COLO668 (cell line): ENCODE measurements at regions not wholly inside any gene's neighbourhood (a gene's known extent, or its start where the extent isn't known, plus 50 kb on each side); places are given as distances from the start of the nearest gene placed in this dataset.

Experiments
- DNase-seq: peaks from one replicate; lab custom pipeline; 2025; ENCODE audit not compliant: unreplicated experiment; lab: John Stamatoyannopoulos, UW

- no peak for DNase-seq
These were observed 658.7 kb downstream of the SLITRK1 start for GRCh38 chr13:83223546-83223945.

- DNase-seq, result no peak
These were observed 660.4 kb downstream of the SLITRK1 start for GRCh38 chr13:83221813-83222241.

- DNase-seq, result no peak
These were observed 661.0 kb downstream of the SLITRK1 start for GRCh38 chr13:83221256-83221655.

DNA sequence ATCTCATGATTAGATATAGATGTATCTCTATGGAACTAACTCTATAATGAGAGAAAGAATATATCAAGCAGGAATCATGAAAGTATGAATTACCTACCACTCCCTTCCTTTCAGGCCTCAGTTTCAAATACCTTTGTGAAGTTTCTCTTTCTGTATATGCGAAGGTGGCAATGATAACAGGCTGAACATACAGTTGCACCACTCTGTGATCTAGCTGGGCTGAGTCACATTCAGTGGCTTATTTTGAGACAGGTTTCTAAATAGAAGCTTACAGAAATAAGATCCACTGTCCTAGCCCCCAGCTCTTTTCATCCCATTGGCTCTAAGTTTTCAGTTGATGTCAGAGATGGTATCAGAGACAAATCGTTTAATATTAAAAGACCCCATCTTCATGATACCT lies 662.0 kb downstream of the SLITRK1 start:
- no peak for DNase-seq

DNA sequence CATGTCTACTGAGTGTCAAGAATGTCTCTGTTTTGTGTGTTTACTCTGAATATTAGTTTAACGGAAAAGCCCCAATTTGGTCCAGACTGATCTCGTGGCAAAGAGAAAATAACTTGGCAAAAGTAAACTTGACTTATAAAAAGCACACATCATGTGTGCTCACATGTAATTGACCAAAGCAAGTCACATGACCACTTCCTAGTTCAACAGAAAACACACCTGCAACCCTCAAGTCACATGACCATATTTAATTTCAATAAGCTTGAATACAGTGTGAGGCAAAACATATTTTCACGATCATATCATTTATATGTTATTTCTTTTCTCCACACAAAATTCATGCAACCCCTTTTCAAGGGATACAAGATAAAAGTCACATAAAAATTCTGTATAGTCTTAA lies 662.4 kb downstream of the SLITRK1 start:
- DNase-seq, result no peak

GRCh38 chr13:83216479-83217245 lies 665.6 kb downstream of the SLITRK1 start:
- no peak for DNase-seq

GRCh38 chr13:83215627-83216026 lies 666.6 kb downstream of the SLITRK1 start:
- no peak for DNase-seq

DNA sequence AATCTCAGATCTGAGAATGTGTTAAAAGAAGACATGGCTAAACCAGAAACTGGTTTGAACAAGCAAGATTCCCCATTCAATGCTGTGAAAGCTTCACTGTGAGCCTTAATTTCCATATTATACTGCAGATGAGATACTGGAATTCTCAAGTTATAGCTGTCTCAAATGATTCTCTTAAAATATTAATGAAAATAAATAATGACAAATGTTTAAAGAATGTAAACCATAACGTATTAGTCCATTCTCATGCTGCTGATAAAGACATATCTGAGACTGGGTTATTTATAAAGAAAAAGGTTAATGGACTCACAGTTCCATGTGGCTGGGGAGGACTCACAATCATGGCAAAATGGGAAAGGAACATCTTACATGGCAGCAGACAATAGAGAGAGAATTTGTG lies 667.8 kb downstream of the SLITRK1 start:
- DNase-seq, result no peak

GRCh38 chr13:83211301-83211700 lies 671.0 kb downstream of the SLITRK1 start:
- no peak for DNase-seq

- no peak for DNase-seq
These were observed 677.4 kb downstream of the SLITRK1 start for GRCh38 chr13:83204886-83205285.

DNA sequence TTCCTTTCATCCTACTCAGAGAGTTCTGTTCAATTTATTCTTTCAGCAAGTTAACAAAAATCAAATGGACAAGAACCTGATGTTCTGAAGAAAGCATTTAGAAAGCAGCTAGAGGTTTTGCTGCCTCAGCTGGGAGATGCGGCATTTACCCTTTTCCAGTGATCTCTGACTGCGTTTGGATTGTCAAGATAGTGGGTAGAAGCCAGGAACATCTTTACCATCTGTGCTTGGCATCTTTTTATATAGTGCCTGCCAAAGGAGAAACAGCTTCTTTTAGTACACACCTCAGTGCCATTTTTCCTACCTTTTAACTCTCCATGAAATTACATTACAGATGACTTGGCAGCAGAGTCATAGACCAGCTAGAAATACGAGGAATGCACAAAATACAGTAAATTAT lies 680.8 kb downstream of the SLITRK1 start:
- no peak for DNase-seq

GRCh38 chr13:83197316-83197715 lies 685.0 kb downstream of the SLITRK1 start:
- DNase-seq, result no peak

DNA sequence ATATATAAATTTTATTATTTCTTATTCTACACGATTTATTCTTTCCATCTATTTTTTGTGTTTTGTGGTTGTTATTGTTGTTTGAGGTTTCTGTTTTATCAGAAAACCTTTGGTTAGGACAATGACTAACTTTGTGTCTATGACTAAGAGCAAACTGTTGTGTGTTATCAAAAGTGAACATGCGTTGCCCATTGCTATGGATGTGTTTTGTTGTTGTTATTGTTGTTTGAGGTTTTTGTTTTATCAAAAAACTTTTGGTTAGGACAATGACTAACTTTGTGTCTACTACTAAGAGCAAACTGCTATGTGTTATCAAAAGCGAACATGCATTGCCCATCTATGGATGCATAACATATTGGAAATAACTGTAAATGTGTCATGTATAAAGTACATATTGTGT lies 692.3 kb downstream of the SLITRK1 start:
- no peak for DNase-seq

DNA sequence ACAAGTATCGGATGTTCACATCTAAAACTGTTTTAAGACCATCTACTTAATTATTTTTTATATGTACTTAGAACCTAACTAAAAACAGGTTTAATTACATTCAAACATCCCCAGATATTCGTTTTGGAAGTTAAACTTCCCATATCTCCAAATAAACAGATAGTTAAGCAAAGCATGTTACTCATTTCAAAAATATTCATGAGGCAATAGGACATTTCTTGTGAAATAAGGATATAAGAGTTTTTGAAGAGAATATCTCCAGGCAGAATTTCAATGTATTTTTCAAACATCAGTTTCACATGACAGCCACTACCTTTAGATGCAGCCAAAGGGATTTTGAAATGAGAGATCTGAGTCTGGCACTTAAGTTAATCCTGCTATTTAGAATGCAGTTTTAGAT lies 697.5 kb downstream of the SLITRK1 start:
- DNase-seq, result no peak

- DNase-seq, result no peak
These were observed 698.2 kb downstream of the SLITRK1 start for GRCh38 chr13:83184150-83184475.

GRCh38 chr13:83183439-83184149 lies 698.7 kb downstream of the SLITRK1 start:
- DNase-seq, result no peak

GRCh38 chr13:83182845-83183244 lies 699.4 kb downstream of the SLITRK1 start:
- no peak for DNase-seq

GRCh38 chr13:83178008-83178407 lies 704.3 kb downstream of the SLITRK1 start:
- DNase-seq, result no peak

DNA sequence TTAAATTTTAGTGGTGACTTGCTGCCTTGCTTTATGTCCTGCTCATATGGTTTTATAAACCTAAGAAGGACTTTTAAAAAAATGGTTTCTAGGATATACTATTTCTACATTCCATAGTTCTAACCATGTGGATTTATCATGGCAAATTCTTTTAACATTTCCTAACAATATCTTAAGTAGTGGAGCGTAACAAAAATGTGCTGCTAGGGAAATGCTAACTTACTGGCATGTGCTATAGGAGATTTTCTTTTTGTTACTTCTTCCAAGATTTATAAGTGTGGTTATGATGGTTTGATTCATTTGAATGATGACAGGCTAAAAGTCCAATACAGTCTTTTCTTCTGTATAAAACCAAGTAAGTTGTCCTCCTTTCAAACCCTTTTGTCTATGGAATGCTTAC lies 713.7 kb downstream of the SLITRK1 start:
- DNase-seq, result no peak

- DNase-seq, result no peak
These were observed 715.1 kb downstream of the SLITRK1 start for GRCh38 chr13:83167203-83167602.

- DNase-seq, result no peak
These were observed 715.7 kb downstream of the SLITRK1 start for GRCh38 chr13:83166550-83166949.

- no peak for DNase-seq
These were observed 719.8 kb downstream of the SLITRK1 start for GRCh38 chr13:83162493-83162892.

DNA sequence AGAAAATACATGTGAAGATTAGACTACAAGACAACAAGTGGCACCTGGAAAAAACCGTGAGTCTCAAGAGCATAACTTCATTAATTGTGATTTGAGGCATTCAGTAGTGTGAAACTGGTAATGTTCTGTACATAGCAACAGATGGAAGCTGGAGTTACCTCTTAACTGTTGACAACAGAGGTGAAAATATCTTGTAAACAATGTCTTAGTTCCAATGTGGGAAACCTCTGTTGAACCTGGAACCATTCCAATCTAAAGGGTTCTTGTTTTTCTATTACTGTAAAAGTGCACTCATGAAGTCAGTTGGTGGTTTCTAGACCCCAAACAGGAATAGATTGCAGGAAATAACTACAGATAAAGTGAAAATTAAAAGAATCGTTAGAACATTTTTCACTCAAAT lies 728.4 kb downstream of the SLITRK1 start:
- DNase-seq, result peak; percentile 23
